Stimulated activated CD4-positive, alpha-beta T cell treated with anti-CD3 and anti-CD28 coated beads, Interleukin-4, amount 100 ng/mL, for 24 hours (primary cell): ENCODE measurements at regions not wholly inside any gene's neighbourhood (a gene's known extent, or its start where the extent isn't known, plus 50 kb on each side); places are given as distances from the start of the nearest gene placed in this dataset.

Experiments
- DNase-seq: peaks from one replicate; pipeline ENCODE4 v3.0.0-alpha.2; 2020

DNA sequence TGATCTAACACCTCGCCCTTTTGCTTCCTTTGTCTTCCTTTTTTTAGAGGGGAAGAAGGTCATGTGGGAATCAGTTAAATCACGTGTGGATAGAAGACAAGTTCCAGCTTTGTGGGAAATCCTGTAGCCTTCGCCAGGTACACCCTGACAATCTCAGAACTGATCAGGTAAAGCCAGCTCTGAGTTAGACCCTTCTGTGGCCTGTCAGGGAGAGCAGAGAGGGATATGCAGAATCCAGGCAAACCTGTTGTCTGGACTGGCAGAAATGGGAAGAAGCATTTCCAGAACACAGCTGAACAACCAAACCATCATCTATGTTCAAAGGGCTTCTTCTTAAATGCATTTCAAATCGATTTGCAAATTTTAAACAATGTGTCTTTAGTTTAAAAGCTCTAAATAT lies 247.4 kb upstream of the FN1 start:
- DNase-seq: no peak

- DNase-seq: no peak
These were observed 246.1 kb upstream of the FN1 start for GRCh38 chr2:215681799-215682596.

GRCh38 chr2:215680605-215681598 lies 245.0 kb upstream of the FN1 start:
- DNase-seq: peak; percentile 14

GRCh38 chr2:215678094-215678493 lies 242.2 kb upstream of the FN1 start:
- no peak for DNase-seq

GRCh38 chr2:215677481-215677880 lies 241.6 kb upstream of the FN1 start:
- DNase-seq: no peak

DNA sequence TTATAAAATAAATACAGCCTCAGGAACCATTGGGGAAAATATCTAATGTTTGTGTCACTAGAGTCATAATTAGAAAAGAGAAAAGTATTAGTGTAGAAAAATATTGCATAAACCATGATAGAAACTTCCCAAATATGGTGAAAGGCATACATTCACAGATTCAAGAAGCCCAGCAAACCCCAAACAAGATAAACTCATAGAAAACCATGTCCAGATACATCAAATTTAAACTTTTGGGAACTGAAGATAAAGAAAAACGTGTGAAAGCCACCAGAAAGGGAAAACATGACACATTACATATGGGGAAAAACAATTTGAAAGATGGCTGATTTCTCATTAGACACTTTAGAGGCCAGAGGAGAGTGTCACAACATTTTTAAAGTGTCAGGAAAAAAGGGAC lies 236.5 kb upstream of the FN1 start:
- no peak for DNase-seq

GRCh38 chr2:215671691-215672090 lies 235.8 kb upstream of the FN1 start:
- no peak for DNase-seq

- DNase-seq: no peak
These were observed 235.4 kb upstream of the FN1 start for GRCh38 chr2:215671244-215671643.

- no peak for DNase-seq
These were observed 234.5 kb upstream of the FN1 start for GRCh38 chr2:215670396-215670795.

DNA sequence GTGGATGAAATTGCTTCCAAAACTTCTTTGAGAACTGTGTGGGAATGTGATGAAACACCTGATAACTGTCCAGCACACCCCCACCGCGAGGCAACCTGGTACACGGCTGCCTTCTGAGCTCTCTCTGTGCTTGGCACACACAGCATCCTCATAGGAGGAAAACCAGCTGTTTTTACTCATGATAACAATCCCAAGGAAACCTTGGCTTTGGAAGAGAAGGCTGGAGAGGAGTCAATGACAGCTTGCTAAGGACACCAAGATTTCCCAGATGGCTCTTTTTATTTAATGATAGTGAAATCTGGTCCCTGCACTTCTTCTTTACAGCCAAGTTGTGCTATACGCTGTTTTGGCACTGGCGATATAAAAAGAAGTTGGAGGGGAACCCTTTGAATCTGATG lies 232.5 kb upstream of the FN1 start:
- DNase-seq: no peak

DNA sequence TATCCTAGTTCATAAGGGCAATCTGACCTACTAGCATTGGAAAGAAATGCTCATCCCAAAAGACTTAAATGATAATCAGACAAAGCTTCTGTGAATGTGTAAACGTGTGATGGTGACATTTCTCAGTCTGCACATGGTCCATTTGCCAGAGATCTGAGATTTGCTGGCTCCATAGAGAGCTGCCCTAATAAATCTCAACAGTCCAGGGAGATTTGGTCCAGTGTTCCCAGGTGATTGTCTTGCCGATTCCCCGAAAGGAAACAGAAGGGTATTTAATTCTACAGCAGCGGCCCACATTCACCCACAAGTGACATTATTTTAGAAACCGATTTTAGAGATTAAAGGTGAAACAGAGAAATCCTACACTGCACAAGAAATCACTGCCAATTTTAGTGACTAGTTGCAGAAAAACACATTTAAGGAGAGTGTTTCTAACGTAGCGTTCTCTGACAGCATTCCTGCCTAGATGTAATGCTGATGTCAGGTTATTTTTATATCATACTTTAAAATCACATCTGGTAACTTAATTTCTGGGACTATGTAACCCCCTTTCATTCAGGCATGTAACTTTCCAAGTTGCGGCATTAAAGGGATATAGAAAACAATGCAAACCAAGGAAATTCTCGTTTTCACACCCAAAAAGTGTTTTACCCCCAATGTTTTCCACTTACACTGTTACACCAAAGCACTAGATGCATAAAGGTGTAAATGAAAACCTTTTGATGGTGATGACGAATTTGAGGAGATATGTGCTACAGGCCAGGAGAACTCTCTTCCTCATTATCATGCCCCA lies 231.9 kb upstream of the FN1 start:
- DNase-seq: no peak

DNA sequence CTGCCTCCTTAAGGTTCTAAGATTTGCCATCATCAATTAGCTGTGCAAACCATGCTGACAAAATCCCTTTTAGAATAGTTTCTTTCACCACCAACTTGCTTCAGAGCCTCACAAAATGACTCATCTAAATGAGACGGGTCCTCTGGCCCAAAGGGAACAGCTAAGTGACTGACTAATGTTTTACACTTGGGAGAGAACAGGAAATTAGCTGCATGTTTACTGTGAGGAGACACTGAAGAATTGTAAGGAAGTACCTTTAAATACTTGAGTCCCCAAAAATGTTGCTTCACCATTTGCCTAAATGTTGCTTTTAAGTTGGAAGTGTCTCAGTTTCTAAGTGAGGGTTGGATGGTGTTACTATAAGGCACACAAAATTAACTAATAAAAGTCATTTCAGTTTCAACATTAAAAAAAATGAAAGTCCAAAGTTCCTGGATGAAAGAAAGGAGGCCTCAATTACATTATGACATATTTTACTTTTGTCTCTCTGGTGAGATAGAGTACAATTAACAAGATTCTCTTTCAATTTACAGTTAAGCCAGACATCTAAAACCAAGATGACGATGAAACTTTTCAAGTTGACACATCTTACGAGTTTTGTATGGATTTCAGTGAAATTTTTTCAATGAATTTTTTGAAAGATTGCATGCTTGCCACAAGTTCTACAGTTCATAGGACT lies 229.1 kb upstream of the FN1 start:
- no peak for DNase-seq

- DNase-seq: no peak
These were observed 226.8 kb upstream of the FN1 start for GRCh38 chr2:215662715-215663114.

- DNase-seq: no peak
These were observed 224.8 kb upstream of the FN1 start for GRCh38 chr2:215660687-215661086.

- DNase-seq: no peak
These were observed 223.8 kb upstream of the FN1 start for GRCh38 chr2:215659650-215660049.

DNA sequence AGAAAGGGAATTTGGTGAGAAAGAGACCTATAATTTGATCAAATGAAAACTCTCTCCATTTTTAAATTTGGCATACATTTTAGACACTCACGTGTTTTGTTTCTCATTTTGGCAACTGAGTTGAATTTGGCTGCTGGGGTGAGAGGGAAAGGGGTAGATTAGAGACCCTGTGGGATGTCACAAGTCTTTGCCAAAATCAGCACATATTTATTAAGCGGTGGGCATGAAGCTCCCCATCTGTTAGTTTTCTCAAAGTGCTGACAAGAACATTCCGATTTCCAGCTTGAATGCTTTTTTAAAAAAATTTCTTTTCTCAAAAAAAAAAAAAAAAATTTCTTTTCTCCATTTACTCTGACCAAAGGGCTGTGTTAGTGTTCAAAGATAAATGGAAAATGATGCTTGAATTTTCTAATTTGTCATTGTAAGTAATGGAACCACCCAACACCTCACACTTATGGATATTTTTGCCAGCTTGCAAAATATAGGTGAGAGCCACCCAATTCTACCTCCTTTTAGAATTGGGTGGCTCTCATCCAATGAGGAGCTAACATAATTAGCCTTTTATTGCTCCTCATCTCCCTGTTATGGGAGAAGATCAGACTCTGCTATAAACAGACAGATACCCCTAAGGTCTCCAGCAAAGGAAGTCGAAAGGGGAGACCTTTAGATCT lies 222.9 kb upstream of the FN1 start:
- DNase-seq: no peak

GRCh38 chr2:215657844-215658243 lies 222.0 kb upstream of the FN1 start:
- no peak for DNase-seq

GRCh38 chr2:215654148-215654819 lies 218.4 kb upstream of the FN1 start:
- DNase-seq: no peak

- no peak for DNase-seq
These were observed 217.6 kb upstream of the FN1 start for GRCh38 chr2:215653344-215654030.

DNA sequence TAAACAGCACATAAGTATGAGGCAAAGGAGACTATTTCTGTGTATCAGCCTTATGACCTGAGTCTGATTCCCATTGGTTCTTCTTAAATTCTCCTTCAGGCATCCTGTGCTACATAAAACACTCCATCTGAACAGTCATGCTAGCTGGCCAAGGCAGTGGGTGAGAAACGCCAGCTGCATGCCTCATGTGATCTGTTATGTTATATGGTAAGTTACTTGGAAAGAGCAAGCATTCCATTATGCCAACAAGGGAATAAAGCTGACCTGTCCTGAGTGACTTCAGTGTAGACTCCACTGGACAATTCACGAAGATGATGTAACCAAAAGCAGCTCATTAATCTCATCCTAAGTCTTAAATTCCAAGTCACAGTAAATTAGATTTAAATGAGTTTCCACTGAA lies 216.5 kb upstream of the FN1 start:
- DNase-seq: no peak

DNA sequence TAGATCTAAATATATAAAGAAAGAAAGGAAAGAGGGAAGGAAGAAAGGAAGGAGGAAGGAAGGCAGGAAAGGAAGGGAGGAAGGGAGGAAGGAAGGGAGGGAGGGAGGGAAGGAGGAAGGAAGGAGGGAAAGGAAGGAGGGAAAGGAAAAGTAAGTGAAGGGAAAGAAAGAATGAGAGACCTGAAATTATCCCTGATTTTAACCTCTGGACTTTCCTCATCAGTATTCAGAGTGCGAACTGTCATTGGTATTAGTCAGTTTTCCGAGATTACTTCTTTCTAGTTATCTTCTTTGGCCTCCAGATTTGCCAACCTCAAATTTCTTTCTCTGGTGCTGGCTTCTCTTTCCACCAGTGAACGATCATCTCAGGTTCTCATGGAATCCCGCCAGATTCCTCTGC lies 215.5 kb upstream of the FN1 start:
- no peak for DNase-seq
